HepG2 (cell line): ENCODE measurements at regions not wholly inside any gene's neighbourhood (a gene's known extent, or its start where the extent isn't known, plus 50 kb on each side); places are given as distances from the start of the nearest gene placed in this dataset.

Experiments used
- ARNTL ChIP-seq: sonication (generic); formaldehyde crosslinking; IDR thresholded peaks from 2 replicates; pipeline ENCODE4 v1.4.0; 2020; ENCODE audit warnings: mild to moderate bottlenecking, missing genetic modification reagents
- BHLHE40 ChIP-seq: IDR thresholded peaks from 2 replicates; pipeline ENCODE4 v1.6.1; 2011; ENCODE audit warnings: low read length, improper control_type of control experiment
- ETV5 ChIP-seq: IDR thresholded peaks from 2 replicates; pipeline ENCODE4 v1.6.1; 2018; ENCODE audit warnings: missing biosample characterization, missing genetic modification reagents, inconsistent platforms, borderline replicate concordance
- HNF4G ChIP-seq, 2 experiments: sonication (generic) in 1 of 2; formaldehyde crosslinking in 1 of 2; IDR thresholded peaks; 2 replicates each; pipeline versions ENCODE4 v1.4.0 to v1.6.1; 2011 to 2020; ENCODE audit warnings: borderline replicate concordance in 2 of 2, low read depth in 2 of 2, mild to moderate bottlenecking in 2 of 2, low read length in 1 of 2, missing genetic modification reagents in 1 of 2, moderate library complexity in 1 of 2
- JUNB ChIP-seq: sonication (generic); formaldehyde crosslinking; IDR thresholded peaks from 2 replicates; pipeline ENCODE4 v1.8.0; 2022; ENCODE audit warnings: missing genetic modification reagents, mild to moderate bottlenecking, borderline replicate concordance
- KLF15 ChIP-seq: sonication (generic); formaldehyde crosslinking; IDR thresholded peaks from 2 replicates; pipeline ENCODE4 v1.8.1; 2023; ENCODE audit warnings: borderline replicate concordance, mild to moderate bottlenecking, inconsistent platforms, missing genetic modification reagents, mixed read lengths
- MAFG ChIP-seq: sonication (generic); formaldehyde crosslinking; IDR thresholded peaks from 2 replicates; pipeline ENCODE4 v1.5.1; 2020; ENCODE audit warnings: mild to moderate bottlenecking, missing genetic modification reagents
- PAX8 ChIP-seq: sonication (generic); formaldehyde crosslinking; IDR thresholded peaks from 2 replicates; pipeline ENCODE4 v1.8.0; 2022; ENCODE audit warnings: mild to moderate bottlenecking, missing genetic modification reagents, borderline replicate concordance
- PCBP2 ChIP-seq: fragments of 200-400 bp; formaldehyde crosslinking; optimal IDR thresholded peaks from 2 replicates; pipeline ENCODE3; 2018; ENCODE audit warnings: low read length, low read depth; ENCODE audit not compliant: poor library complexity, severe bottlenecking
- REPIN1 ChIP-seq: sonication (generic); formaldehyde crosslinking; IDR thresholded peaks from 2 replicates; pipeline ENCODE4 v1.8.0; 2022; ENCODE audit warnings: missing genetic modification reagents, low read depth, mild to moderate bottlenecking, borderline replicate concordance
- ZNF10 ChIP-seq: sonication (generic); formaldehyde crosslinking; IDR thresholded peaks from 2 replicates; pipeline ENCODE4 v1.4.0; 2020; ENCODE audit warnings: mild to moderate bottlenecking, low read depth, missing genetic modification reagents, borderline replicate concordance
- ZNF317 ChIP-seq: sonication (generic); formaldehyde crosslinking; IDR thresholded peaks from 2 replicates; pipeline ENCODE4 v1.5.0; 2020; ENCODE audit warnings: mild to moderate bottlenecking, missing genetic modification reagents
- ZNF790 ChIP-seq: sonication (generic); formaldehyde crosslinking; IDR thresholded peaks from 2 replicates; pipeline ENCODE4 v1.8.0; 2022; ENCODE audit warnings: missing genetic modification reagents, mild to moderate bottlenecking, borderline replicate concordance
- ZSCAN25 ChIP-seq: sonication (generic); formaldehyde crosslinking; IDR thresholded peaks from 2 replicates; pipeline ENCODE4 v1.8.0; 2022; ENCODE audit warnings: mild to moderate bottlenecking, missing genetic modification reagents
- TF ChIP-seq, protein P1 (sequence below): sonication (generic); formaldehyde crosslinking; IDR thresholded peaks from 2 replicates; pipeline ENCODE4 v1.5.0; 2020; ENCODE audit warnings: mild to moderate bottlenecking, missing genetic modification reagents
- TF ChIP-seq, protein P2 (sequence below): IDR thresholded peaks from 2 replicates; pipeline ENCODE4 v1.6.1; 2016; ENCODE audit warnings: low read depth, missing genetic modification reagents, missing compliant biosample characterization
- TF ChIP-seq, protein P3 (sequence below): sonication (generic); formaldehyde crosslinking; IDR thresholded peaks from 2 replicates; pipeline ENCODE4 v1.5.1; 2020; ENCODE audit warnings: missing genetic modification reagents, mild to moderate bottlenecking, borderline replicate concordance
- TF ChIP-seq, protein P4 (sequence below): sonication (generic); formaldehyde crosslinking; IDR thresholded peaks from 2 replicates; pipeline ENCODE4 v1.8.0; 2022; ENCODE audit warnings: missing genetic modification reagents, mild to moderate bottlenecking, inconsistent platforms, borderline replicate concordance

DNA sequence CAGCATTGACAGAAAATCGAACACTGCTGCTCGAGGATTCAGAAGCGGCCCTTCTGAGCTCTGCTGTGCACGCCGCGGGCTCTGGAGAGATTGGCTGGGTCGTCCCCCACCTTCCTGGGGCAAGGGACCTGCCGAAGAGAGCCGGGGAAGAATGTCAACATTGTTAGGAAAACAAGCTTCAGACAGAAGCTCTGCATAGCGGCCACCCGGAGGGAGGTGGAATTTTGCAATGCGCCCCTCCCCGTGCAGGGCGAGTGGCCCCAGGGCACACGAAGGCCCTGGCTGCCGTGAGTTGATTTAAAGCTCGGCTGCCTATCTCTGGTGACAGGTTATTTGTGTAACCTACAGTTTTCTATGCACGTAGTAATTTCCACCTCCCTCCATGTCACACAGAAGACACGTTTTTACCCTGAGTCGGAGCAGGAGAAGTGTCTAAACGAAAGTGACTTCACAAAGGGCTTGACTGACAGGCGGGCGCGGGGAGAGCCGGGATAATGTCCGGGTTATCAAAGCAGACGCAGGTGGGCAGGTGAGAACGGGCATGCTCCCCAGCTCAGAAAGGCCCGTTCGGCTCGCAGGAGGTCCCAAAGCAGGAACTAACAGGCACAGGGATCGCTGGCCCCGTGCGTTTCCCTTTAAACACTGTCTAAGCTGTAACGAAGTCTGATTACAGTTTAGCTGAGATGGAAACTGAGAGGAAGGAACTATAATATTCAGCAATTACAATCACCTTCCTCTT, 84.6 kb downstream of the PDGFA start (continued):
- TF ChIP-seq ETV5 (CRISPR knock-in tag) (peak; percentile 41; the same call in 1 of the 2 replicates), PCBP2 (no peak), PAX8 (CRISPR knock-in tag) (no peak), ZNF317 (peak; percentile 78), ZNF10 (no peak), KLF15 (CRISPR knock-in tag) (no peak), BHLHE40 (no peak), JUNB (CRISPR knock-in tag) (no peak), HNF4G (IDR thresholded peaks at IDR 0.05; ENCODE audit: borderline replicate concordance, low read depth, low read length) (no peak; the same call in 1 of the 2 replicates), HNF4G (CRISPR knock-in tag; IDR thresholded peaks at IDR 0.05; ENCODE audit: borderline replicate concordance, low read depth) (no peak), REPIN1 (no peak), ZSCAN25 (CRISPR knock-in tag) (no peak), ARNTL (no peak), ZNF790 (CRISPR knock-in tag) (no peak), MAFG (CRISPR knock-in tag) (no peak)
- TF ChIP-seq, protein P1, sequence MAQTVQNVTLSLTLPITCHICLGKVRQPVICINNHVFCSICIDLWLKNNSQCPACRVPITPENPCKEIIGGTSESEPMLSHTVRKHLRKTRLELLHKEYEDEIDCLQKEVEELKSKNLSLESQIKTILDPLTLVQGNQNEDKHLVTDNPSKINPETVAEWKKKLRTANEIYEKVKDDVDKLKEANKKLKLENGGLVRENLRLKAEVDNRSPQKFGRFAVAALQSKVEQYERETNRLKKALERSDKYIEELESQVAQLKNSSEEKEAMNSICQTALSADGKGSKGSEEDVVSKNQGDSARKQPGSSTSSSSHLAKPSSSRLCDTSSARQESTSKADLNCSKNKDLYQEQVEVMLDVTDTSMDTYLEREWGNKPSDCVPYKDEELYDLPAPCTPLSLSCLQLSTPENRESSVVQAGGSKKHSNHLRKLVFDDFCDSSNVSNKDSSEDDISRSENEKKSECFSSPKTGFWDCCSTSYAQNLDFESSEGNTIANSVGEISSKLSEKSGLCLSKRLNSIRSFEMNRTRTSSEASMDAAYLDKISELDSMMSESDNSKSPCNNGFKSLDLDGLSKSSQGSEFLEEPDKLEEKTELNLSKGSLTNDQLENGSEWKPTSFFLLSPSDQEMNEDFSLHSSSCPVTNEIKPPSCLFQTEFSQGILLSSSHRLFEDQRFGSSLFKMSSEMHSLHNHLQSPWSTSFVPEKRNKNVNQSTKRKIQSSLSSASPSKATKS (CRISPR knock-in tag): no peak
- TF ChIP-seq, protein P2, sequence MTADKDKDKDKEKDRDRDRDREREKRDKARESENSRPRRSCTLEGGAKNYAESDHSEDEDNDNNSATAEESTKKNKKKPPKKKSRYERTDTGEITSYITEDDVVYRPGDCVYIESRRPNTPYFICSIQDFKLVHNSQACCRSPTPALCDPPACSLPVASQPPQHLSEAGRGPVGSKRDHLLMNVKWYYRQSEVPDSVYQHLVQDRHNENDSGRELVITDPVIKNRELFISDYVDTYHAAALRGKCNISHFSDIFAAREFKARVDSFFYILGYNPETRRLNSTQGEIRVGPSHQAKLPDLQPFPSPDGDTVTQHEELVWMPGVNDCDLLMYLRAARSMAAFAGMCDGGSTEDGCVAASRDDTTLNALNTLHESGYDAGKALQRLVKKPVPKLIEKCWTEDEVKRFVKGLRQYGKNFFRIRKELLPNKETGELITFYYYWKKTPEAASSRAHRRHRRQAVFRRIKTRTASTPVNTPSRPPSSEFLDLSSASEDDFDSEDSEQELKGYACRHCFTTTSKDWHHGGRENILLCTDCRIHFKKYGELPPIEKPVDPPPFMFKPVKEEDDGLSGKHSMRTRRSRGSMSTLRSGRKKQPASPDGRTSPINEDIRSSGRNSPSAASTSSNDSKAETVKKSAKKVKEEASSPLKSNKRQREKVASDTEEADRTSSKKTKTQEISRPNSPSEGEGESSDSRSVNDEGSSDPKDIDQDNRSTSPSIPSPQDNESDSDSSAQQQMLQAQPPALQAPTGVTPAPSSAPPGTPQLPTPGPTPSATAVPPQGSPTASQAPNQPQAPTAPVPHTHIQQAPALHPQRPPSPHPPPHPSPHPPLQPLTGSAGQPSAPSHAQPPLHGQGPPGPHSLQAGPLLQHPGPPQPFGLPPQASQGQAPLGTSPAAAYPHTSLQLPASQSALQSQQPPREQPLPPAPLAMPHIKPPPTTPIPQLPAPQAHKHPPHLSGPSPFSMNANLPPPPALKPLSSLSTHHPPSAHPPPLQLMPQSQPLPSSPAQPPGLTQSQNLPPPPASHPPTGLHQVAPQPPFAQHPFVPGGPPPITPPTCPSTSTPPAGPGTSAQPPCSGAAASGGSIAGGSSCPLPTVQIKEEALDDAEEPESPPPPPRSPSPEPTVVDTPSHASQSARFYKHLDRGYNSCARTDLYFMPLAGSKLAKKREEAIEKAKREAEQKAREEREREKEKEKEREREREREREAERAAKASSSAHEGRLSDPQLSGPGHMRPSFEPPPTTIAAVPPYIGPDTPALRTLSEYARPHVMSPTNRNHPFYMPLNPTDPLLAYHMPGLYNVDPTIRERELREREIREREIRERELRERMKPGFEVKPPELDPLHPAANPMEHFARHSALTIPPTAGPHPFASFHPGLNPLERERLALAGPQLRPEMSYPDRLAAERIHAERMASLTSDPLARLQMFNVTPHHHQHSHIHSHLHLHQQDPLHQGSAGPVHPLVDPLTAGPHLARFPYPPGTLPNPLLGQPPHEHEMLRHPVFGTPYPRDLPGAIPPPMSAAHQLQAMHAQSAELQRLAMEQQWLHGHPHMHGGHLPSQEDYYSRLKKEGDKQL (CRISPR knock-in tag): peak; percentile 60; the same call in 1 of the 2 replicates
- TF ChIP-seq, protein P3, sequence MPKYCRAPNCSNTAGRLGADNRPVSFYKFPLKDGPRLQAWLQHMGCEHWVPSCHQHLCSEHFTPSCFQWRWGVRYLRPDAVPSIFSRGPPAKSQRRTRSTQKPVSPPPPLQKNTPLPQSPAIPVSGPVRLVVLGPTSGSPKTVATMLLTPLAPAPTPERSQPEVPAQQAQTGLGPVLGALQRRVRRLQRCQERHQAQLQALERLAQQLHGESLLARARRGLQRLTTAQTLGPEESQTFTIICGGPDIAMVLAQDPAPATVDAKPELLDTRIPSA: no peak
- TF ChIP-seq, protein P4, sequence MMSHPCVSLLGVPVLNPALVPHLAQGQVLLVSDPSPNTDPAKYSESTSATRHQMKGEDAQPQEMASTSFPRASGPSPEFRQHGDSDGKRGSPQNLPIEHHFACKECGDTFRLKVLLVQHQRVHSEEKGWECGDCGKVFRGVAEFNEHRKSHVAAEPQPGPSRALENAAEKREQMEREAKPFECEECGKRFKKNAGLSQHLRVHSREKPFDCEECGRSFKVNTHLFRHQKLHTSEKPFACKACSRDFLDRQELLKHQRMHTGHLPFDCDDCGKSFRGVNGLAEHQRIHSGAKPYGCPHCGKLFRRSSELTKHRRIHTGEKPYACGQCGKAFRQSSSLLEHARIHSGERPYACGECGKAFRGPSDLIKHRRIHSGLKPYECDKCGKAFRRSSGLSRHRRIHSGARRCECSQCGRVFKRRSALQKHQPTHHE (CRISPR knock-in tag): no peak
